Tibial nerve (tissue), 4 donors: ENCODE measurements at regions not wholly inside any gene's neighbourhood (a gene's known extent, or its start where the extent isn't known, plus 50 kb on each side); places are given as distances from the start of the nearest gene placed in this dataset.

Source experiments
- DNase-seq, 2 donors: peaks; one replicate each; pipeline ENCODE4 v3.0.0-alpha.2; 2019; ENCODE audit warnings: low spot score in 2 of 2
- H3K27ac ChIP-seq, 4 donors: fragments of 200-600 bp; sonication (generic) in 3 of 4; one replicate each; pipeline ENCODE4 v1.5.1; 2017 to 2019; ENCODE audit warnings: mild to moderate bottlenecking in 1 of 4
- H3K27me3 ChIP-seq, 2 donors: fragments of 200-600 bp; sonication (generic) in 1 of 2; one replicate each; pipeline versions ENCODE4 v1.5.1 to v1.6.0; 2017 to 2019
- H3K36me3 ChIP-seq, 3 donors: fragments of 200-600 bp; sonication (generic); one replicate each; pipeline ENCODE4 v1.5.1; 2018 to 2019
- H3K4me1 ChIP-seq, 4 donors: fragments of 200-600 bp; sonication (generic) in 3 of 4; one replicate each; pipeline ENCODE4 v1.5.1; 2017 to 2019
- H3K4me3 ChIP-seq, 4 donors: fragments of 200-600 bp; sonication (generic) in 3 of 4; one replicate each; pipeline ENCODE4 v1.5.1; 2017 to 2019; ENCODE audit warnings: mild to moderate bottlenecking in 1 of 4, moderate library complexity in 1 of 4
- H3K9me3 ChIP-seq, 4 donors: fragments of 200-600 bp; sonication (generic) in 3 of 4; one replicate each; pipeline ENCODE4 v1.5.1; 2017 to 2019
- CTCF ChIP-seq, 5 experiments: fragments of 200-600 bp in 3 of 5; fragments of 450-650 bp in 2 of 5; sonication (generic) in 3 of 5; IDR thresholded peaks; one replicate each; pipeline ENCODE4 v1.5.1; 2016 to 2019; ENCODE audit warnings: antibody characterized with exemption in 5 of 5, mild to moderate bottlenecking in 3 of 5, moderate library complexity in 2 of 5
- EP300 ChIP-seq, 2 donors: sonication (generic); formaldehyde crosslinking; IDR thresholded peaks; one replicate each; pipeline ENCODE4 v1.6.1; 2017; ENCODE audit warnings: antibody characterized with exemption in 2 of 2, mild to moderate bottlenecking in 1 of 2
- POLR2A ChIP-seq, 2 donors: fragments of 450-650 bp; IDR thresholded peaks; one replicate each; pipeline ENCODE4 v1.6.1; 2017; ENCODE audit warnings: antibody characterized with exemption in 2 of 2, mild to moderate bottlenecking in 2 of 2, moderate library complexity in 2 of 2
- WGBS, 2 donors: methylation state at CpG; one replicate each; pipeline ENCODE4 v1.1.5; 2018; 5-methylcytosine and 5-hydroxymethylcytosine counted together

GRCh38 chr2:147310335-147311057 is 534.3 kb upstream of the ACVR2A start:
- DNase-seq = no peak
- no peaks in the 10 kb centered on the region for H3K27me3 ChIP-seq
- 89 to 90% methylated on average over 2 of the region's 2 CpGs for WGBS, 2 donors
- H3K27ac ChIP-seq = no peak overlapping the region
- H3K36me3 ChIP-seq = no peaks in the 10 kb centered on the region
- TF ChIP-seq POLR2A (IDR thresholded peaks at IDR 0.05) (no peak), CTCF (IDR thresholded peaks at IDR 0.05) (no peak), EP300 (IDR thresholded peaks at IDR 0.05) (no peak)
- H3K4me1 ChIP-seq = no peaks in the 10 kb centered on the region
- H3K9me3 ChIP-seq = no peaks in the 10 kb centered on the region
- no peak overlapping the region for H3K4me3 ChIP-seq

GRCh38 chr2:147297820-147298219 is 547.0 kb upstream of the ACVR2A start:
- DNase-seq = no peak
- no peaks in the 10 kb centered on the region for H3K4me1 ChIP-seq

GRCh38 chr2:147294825-147295392 is 549.9 kb upstream of the ACVR2A start:
- TF ChIP-seq EP300 (IDR thresholded peaks at IDR 0.05) (no peak), POLR2A (IDR thresholded peaks at IDR 0.05) (no peak), CTCF (IDR thresholded peaks at IDR 0.05) (no peak)
- no peaks in the 10 kb centered on the region for H3K27me3 ChIP-seq
- no peak for DNase-seq
- H3K27ac ChIP-seq = no peak overlapping the region
- 31 to 51% methylated on average over 2 of the region's 2 CpGs for WGBS, 2 donors
- H3K9me3 ChIP-seq = no peaks in the 10 kb centered on the region
- no peak overlapping the region for H3K4me3 ChIP-seq
- H3K36me3 ChIP-seq = no peaks in the 10 kb centered on the region
- H3K4me1 ChIP-seq = no peaks in the 10 kb centered on the region

More at GRCh38 chr2:147297820-147298219, 547.0 kb upstream of the ACVR2A start:
- H3K9me3 ChIP-seq = no peaks in the 10 kb centered on the region
- no peak overlapping the region for H3K4me3 ChIP-seq
- H3K27ac ChIP-seq = no peak overlapping the region
- no peaks in the 10 kb centered on the region for H3K36me3 ChIP-seq
- 92% methylated on average over 3 of the region's 3 CpGs for WGBS, 2 donors
- TF ChIP-seq POLR2A (IDR thresholded peaks at IDR 0.05) (no peak), EP300 (IDR thresholded peaks at IDR 0.05) (no peak), CTCF (IDR thresholded peaks at IDR 0.05) (no peak)
- no peaks in the 10 kb centered on the region for H3K27me3 ChIP-seq

- no peak for DNase-seq
- H3K27ac ChIP-seq = no peak overlapping the region
- H3K36me3 ChIP-seq = no peaks in the 10 kb centered on the region
- no peaks in the 10 kb centered on the region for H3K4me1 ChIP-seq
- H3K4me3 ChIP-seq = no peak overlapping the region
- no peaks in the 10 kb centered on the region for H3K9me3 ChIP-seq
- H3K27me3 ChIP-seq = no peaks in the 10 kb centered on the region
- 89% methylated on average over 4 of the region's 4 CpGs for WGBS, 2 donors
- TF ChIP-seq CTCF (IDR thresholded peaks at IDR 0.05) (no peak), EP300 (IDR thresholded peaks at IDR 0.05) (no peak), POLR2A (IDR thresholded peaks at IDR 0.05) (no peak)
These were observed 550.6 kb upstream of the ACVR2A start for GRCh38 chr2:147293991-147294824.

GRCh38 chr2:147288131-147288530 is 556.7 kb upstream of the ACVR2A start:
- no peak overlapping the region for H3K4me3 ChIP-seq
- no peak overlapping the region for H3K27ac ChIP-seq
- no peaks in the 10 kb centered on the region for H3K27me3 ChIP-seq
- DNase-seq = no peak
- H3K4me1 ChIP-seq = no peaks in the 10 kb centered on the region
- H3K36me3 ChIP-seq = no peaks in the 10 kb centered on the region
- no peaks in the 10 kb centered on the region for H3K9me3 ChIP-seq
- no peak for TF ChIP-seq POLR2A (IDR thresholded peaks at IDR 0.05)
- TF ChIP-seq EP300 (IDR thresholded peaks at IDR 0.05) = no peak
- TF ChIP-seq CTCF (IDR thresholded peaks at IDR 0.05) = no peak
